ENCODE measurements at regions not wholly inside any gene's neighbourhood (a gene's known extent, or its start where the extent isn't known, plus 50 kb on each side); places are given as distances from the start of the nearest gene placed in this dataset.
A peak's percentile ranks its signal among the peaks of the same experiment; 100 is the strongest.
"Not testable (repeated sequence)": the region's sequence is repeated elsewhere in the genome, so short reads cannot be mapped to it uniquely, and the experiment has no call there.

- DNase-seq (no peak), ATAC-seq (replicated peaks) (no peak)
- Mint-ChIP-seq H3K27ac (no peak overlapping the region), H3K4me3 (no peak overlapping the region), H3K36me3 (ENCODE audit: insufficient read depth) (no peaks in the 10 kb centered on the region), H3K27me3 (peaks cover 16 to 18% of the 10 kb centered on the region in 2 donors), H3K9me3 (no peaks in the 10 kb centered on the region), H3K4me1 (ENCODE audit: low read depth in 2 of 2) (no peaks in the 10 kb centered on the region)
Measured at GRCh38 chr7:130789436-130789835, 55.4 kb upstream of the KLF14 start.

- Mint-ChIP-seq H3K27me3 (peaks cover 5 to 7% of the 10 kb centered on the region in 2 donors), H3K36me3 (ENCODE audit: insufficient read depth) (no peaks in the 10 kb centered on the region), H3K27ac (no peak overlapping the region), H3K4me1 (ENCODE audit: low read depth in 2 of 2) (no peaks in the 10 kb centered on the region), H3K9me3 (no peaks in the 10 kb centered on the region), H3K4me3 (no peak overlapping the region)
- DNase-seq (no peak), ATAC-seq (replicated peaks) (no peak)
Measured at GRCh38 chr7:130791746-130792145, 57.7 kb upstream of the KLF14 start.

GRCh38 chr7:130793855-130794618 is 60.0 kb upstream of the KLF14 start:
- peaks cover 13 to 23% of the 10 kb centered on the region in 2 donors for H3K27me3 Mint-ChIP-seq
- no peaks in the 10 kb centered on the region for H3K36me3 Mint-ChIP-seq (ENCODE audit: insufficient read depth)
- H3K4me3 Mint-ChIP-seq: no peak overlapping the region
- H3K9me3 Mint-ChIP-seq: peaks cover 0 to 2% of the 10 kb centered on the region in 2 donors
- ATAC-seq (replicated peaks): no peak
- no peak for DNase-seq
- H3K27ac Mint-ChIP-seq: no peak overlapping the region
- H3K4me1 Mint-ChIP-seq (ENCODE audit: low read depth in 2 of 2): no peaks in the 10 kb centered on the region

- ATAC-seq (replicated peaks): no peak
- Mint-ChIP-seq H3K27ac (no peak overlapping the region), H3K27me3 (peaks cover 18 to 28% of the 10 kb centered on the region in 2 donors), H3K36me3 (ENCODE audit: insufficient read depth) (no peaks in the 10 kb centered on the region), H3K4me1 (ENCODE audit: low read depth in 2 of 2) (no peaks in the 10 kb centered on the region), H3K9me3 (peaks cover 0 to 2% of the 10 kb centered on the region in 2 donors), H3K4me3 (no peak overlapping the region)
- no peak for DNase-seq
Measured at GRCh38 chr7:130794619-130794922, 60.6 kb upstream of the KLF14 start.

- H3K27ac Mint-ChIP-seq; H3K36me3 Mint-ChIP-seq (ENCODE audit: insufficient read depth); H3K4me3 Mint-ChIP-seq; H3K9me3 Mint-ChIP-seq; ATAC-seq (replicated peaks); H3K4me1 Mint-ChIP-seq (ENCODE audit: low read depth in 2 of 2); DNase-seq: not testable (repeated sequence)
- H3K27me3 Mint-ChIP-seq: peaks cover 36 to 46% of the 10 kb centered on the region in 2 donors
Measured at GRCh38 chr7:130796425-130796824, 62.4 kb upstream of the KLF14 start.

- Mint-ChIP-seq H3K4me3 (no peak overlapping the region), H3K9me3 (no peaks in the 10 kb centered on the region), H3K27ac (no peak overlapping the region), H3K4me1 (ENCODE audit: low read depth in 2 of 2) (peaks cover 0 to 4% of the 10 kb centered on the region in 2 donors), H3K27me3 (peaks cover 35 to 46% of the 10 kb centered on the region in 2 donors), H3K36me3 (ENCODE audit: insufficient read depth) (no peaks in the 10 kb centered on the region)
- DNase-seq (no peak), ATAC-seq (replicated peaks) (peak; percentile 75)
Measured at GRCh38 chr7:130803127-130803526, 69.1 kb upstream of the KLF14 start.

GRCh38 chr7:130804220-130804619 is 70.2 kb upstream of the KLF14 start:
- H3K27me3 Mint-ChIP-seq: peaks cover 24 to 35% of the 10 kb centered on the region in 2 donors

GRCh38 chr7:130812819-130813218 is 78.8 kb upstream of the KLF14 start:
- not testable (repeated sequence) for H3K36me3 Mint-ChIP-seq (ENCODE audit: insufficient read depth); DNase-seq; H3K4me3 Mint-ChIP-seq; H3K9me3 Mint-ChIP-seq; H3K4me1 Mint-ChIP-seq (ENCODE audit: low read depth in 2 of 2); ATAC-seq (replicated peaks); H3K27ac Mint-ChIP-seq
- H3K27me3 Mint-ChIP-seq: peaks cover 6 to 16% of the 10 kb centered on the region in 2 donors

More at GRCh38 chr7:130804220-130804619, 70.2 kb upstream of the KLF14 start:
- Mint-ChIP-seq H3K4me3 (no peak overlapping the region), H3K36me3 (ENCODE audit: insufficient read depth) (no peaks in the 10 kb centered on the region), H3K4me1 (ENCODE audit: low read depth in 2 of 2) (peaks cover 0 to 4% of the 10 kb centered on the region in 2 donors), H3K27ac (no peak overlapping the region), H3K9me3 (no peaks in the 10 kb centered on the region)
- DNase-seq (no peak), ATAC-seq (replicated peaks) (no peak)

DNA sequence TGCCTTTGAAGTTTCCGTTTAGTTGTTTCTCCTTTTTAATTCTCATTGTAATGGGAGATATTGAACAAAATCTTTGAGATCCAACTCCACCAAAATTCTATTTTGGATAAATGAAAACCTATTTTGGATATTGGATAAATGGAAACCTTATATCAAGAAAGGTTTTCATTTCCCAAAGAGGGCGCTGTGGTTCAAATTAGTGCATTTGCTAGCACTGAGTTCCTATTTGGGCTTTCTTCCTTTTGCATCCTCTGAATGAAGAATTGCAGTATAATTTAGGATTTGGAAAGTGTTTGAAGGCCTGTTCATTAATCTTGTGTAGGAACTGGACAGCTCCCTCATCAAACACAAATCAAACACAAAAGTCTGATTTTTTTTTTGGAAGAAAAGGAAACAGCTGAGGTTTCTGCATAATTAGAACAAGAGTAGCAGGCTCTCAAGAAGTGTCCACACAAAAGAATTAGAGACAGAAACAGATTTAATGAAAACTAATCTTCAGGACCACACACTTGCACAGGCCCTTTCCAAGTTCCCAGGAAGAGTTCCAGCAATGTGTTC is 80.8 kb upstream of the KLF14 start:
- ATAC-seq (replicated peaks): no peak
- H3K27ac Mint-ChIP-seq: no peak overlapping the region
- no peak overlapping the region for H3K4me3 Mint-ChIP-seq
- H3K27me3 Mint-ChIP-seq: peaks cover 6 to 16% of the 10 kb centered on the region in 2 donors
- H3K4me1 Mint-ChIP-seq (ENCODE audit: low read depth in 2 of 2): no peaks in the 10 kb centered on the region
- H3K9me3 Mint-ChIP-seq: peaks cover 0 to 3% of the 10 kb centered on the region in 2 donors
- no peak for DNase-seq
- no peaks in the 10 kb centered on the region for H3K36me3 Mint-ChIP-seq (ENCODE audit: insufficient read depth)

- no peaks in the 10 kb centered on the region for H3K36me3 Mint-ChIP-seq (ENCODE audit: insufficient read depth)
- ATAC-seq (replicated peaks): no peak
- no peak for DNase-seq
- no peaks in the 10 kb centered on the region for H3K9me3 Mint-ChIP-seq
- no peaks in the 10 kb centered on the region for H3K4me1 Mint-ChIP-seq (ENCODE audit: low read depth in 2 of 2)
- peaks cover 16 to 22% of the 10 kb centered on the region in 2 donors for H3K27me3 Mint-ChIP-seq
- no peak overlapping the region for H3K4me3 Mint-ChIP-seq
- no peak overlapping the region for H3K27ac Mint-ChIP-seq
Measured at GRCh38 chr7:130818056-130818455, 84.0 kb upstream of the KLF14 start.

- no peak overlapping the region for H3K27ac Mint-ChIP-seq
- peaks cover 10 to 30% of the 10 kb centered on the region in 2 donors for H3K27me3 Mint-ChIP-seq
- no peak for ATAC-seq (replicated peaks)
Measured at GRCh38 chr7:130821864-130822263, 87.9 kb upstream of the KLF14 start.

GRCh38 chr7:130822642-130823041 is 88.6 kb upstream of the KLF14 start:
- Mint-ChIP-seq H3K36me3 (ENCODE audit: insufficient read depth) (no peaks in the 10 kb centered on the region), H3K4me3 (no peak overlapping the region), H3K27me3 (peaks cover 10 to 30% of the 10 kb centered on the region in 2 donors), H3K9me3 (peaks cover 1 to 11% of the 10 kb centered on the region in 2 donors), H3K27ac (no peak overlapping the region), H3K4me1 (ENCODE audit: low read depth in 2 of 2) (no peaks in the 10 kb centered on the region)
- no peak for ATAC-seq (replicated peaks)
- no peak for DNase-seq

More at GRCh38 chr7:130821864-130822263, 87.9 kb upstream of the KLF14 start:
- H3K36me3 Mint-ChIP-seq (ENCODE audit: insufficient read depth): no peaks in the 10 kb centered on the region
- H3K9me3 Mint-ChIP-seq: peaks cover 1 to 7% of the 10 kb centered on the region in 2 donors
- DNase-seq: no peak
- no peaks in the 10 kb centered on the region for H3K4me1 Mint-ChIP-seq (ENCODE audit: low read depth in 2 of 2)
- no peak overlapping the region for H3K4me3 Mint-ChIP-seq

- H3K27ac Mint-ChIP-seq: no peak overlapping the region
- DNase-seq (no peak), ATAC-seq (replicated peaks) (no peak)
- H3K4me1 Mint-ChIP-seq (ENCODE audit: low read depth in 2 of 2): no peaks in the 10 kb centered on the region
- H3K27me3 Mint-ChIP-seq: peaks cover 10 to 31% of the 10 kb centered on the region in 2 donors
- peaks cover 1 to 13% of the 10 kb centered on the region in 2 donors for H3K9me3 Mint-ChIP-seq
- no peak overlapping the region for H3K4me3 Mint-ChIP-seq
- no peaks in the 10 kb centered on the region for H3K36me3 Mint-ChIP-seq (ENCODE audit: insufficient read depth)
Measured at GRCh38 chr7:130823060-130823459, 89.1 kb upstream of the KLF14 start.

DNA sequence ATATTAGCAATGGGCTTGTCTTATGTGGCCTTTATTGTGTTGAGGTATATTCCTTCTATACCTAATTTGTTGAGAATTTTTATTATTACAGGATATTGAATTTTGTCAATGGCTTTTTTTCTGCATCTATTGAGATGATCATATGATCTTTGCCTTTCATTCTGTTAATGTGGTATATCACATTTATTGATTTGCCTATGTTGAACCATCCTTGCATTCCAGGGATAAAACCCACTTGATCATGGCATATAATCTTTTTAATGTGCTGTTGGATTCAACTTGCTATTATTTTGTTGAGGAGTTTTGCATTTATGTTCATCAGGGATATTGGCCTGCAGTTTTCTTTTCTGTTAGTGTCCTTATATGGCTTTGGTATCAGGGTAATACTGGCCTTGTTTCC is 91.8 kb upstream of the KLF14 start:
- no peaks in the 10 kb centered on the region for H3K36me3 Mint-ChIP-seq (ENCODE audit: insufficient read depth)

More for the DNA sequence above, 91.8 kb upstream of the KLF14 start:
- H3K9me3 Mint-ChIP-seq: peaks cover 3 to 18% of the 10 kb centered on the region in 2 donors
- peaks cover 22 to 48% of the 10 kb centered on the region in 2 donors for H3K27me3 Mint-ChIP-seq
- H3K4me1 Mint-ChIP-seq (ENCODE audit: low read depth in 2 of 2): no peaks in the 10 kb centered on the region
- H3K4me3 Mint-ChIP-seq: no peak overlapping the region
- ATAC-seq (replicated peaks): no peak
- no peak overlapping the region for H3K27ac Mint-ChIP-seq
- DNase-seq: no peak
